ENCODE measurements at regions not wholly inside any gene's neighbourhood (a gene's known extent, or its start where the extent isn't known, plus 50 kb on each side); places are given as distances from the start of the nearest gene placed in this dataset.

- no peak for DNase-seq
These were observed 104.2 kb upstream of the HSD17B12 start for GRCh38 chr11:43576320-43576802.

GRCh38 chr11:43576803-43577521 is 103.6 kb upstream of the HSD17B12 start:
- DNase-seq, result peak; percentile 56

GRCh38 chr11:43577566-43578264 is 102.8 kb upstream of the HSD17B12 start:
- no peak for DNase-seq

GRCh38 chr11:43578346-43579170 is 102.0 kb upstream of the HSD17B12 start:
- no peak for DNase-seq

- DNase-seq, result no peak
These were observed 101.2 kb upstream of the HSD17B12 start for GRCh38 chr11:43579171-43579918.

GRCh38 chr11:43579919-43580276 is 100.6 kb upstream of the HSD17B12 start:
- no peak for DNase-seq

GRCh38 chr11:43580735-43581369 is 99.7 kb upstream of the HSD17B12 start:
- DNase-seq, result no peak

GRCh38 chr11:43581370-43582023 is 99.0 kb upstream of the HSD17B12 start:
- no peak for DNase-seq

- no peak for DNase-seq
These were observed 98.3 kb upstream of the HSD17B12 start for GRCh38 chr11:43582024-43582862.

GRCh38 chr11:43582863-43583462 is 97.6 kb upstream of the HSD17B12 start:
- no peak for DNase-seq

- no peak for DNase-seq
These were observed 97.0 kb upstream of the HSD17B12 start for GRCh38 chr11:43583548-43583947.

GRCh38 chr11:43585877-43586608 is 94.5 kb upstream of the HSD17B12 start:
- no peak for DNase-seq

- no peak for DNase-seq
These were observed 90.8 kb upstream of the HSD17B12 start for GRCh38 chr11:43589601-43590250.

GRCh38 chr11:43601511-43601910 is 79.0 kb upstream of the HSD17B12 start:
- no peak for DNase-seq

- DNase-seq, result no peak
These were observed 77.9 kb upstream of the HSD17B12 start for GRCh38 chr11:43602670-43603069.

- no peak for DNase-seq
These were observed 66.3 kb upstream of the HSD17B12 start for GRCh38 chr11:43614214-43614613.

- no peak for DNase-seq
These were observed 60.6 kb upstream of the HSD17B12 start for GRCh38 chr11:43619863-43620505.

- DNase-seq, result no peak
These were observed 53.7 kb upstream of the HSD17B12 start for GRCh38 chr11:43626798-43627197.
